AG08395 (cell line): ENCODE measurements at regions not wholly inside any gene's neighbourhood (a gene's known extent, or its start where the extent isn't known, plus 50 kb on each side); places are given as distances from the start of the nearest gene placed in this dataset.

Experiments used
- DNase-seq: peaks from one replicate; pipeline ENCODE4 v3.0.0; 2012; ENCODE audit warnings: mixed read lengths, low spot score

- DNase-seq: no peak
Observed at GRCh38 chr2:142234741-142235140, 103.9 kb upstream of the LRP1B start.

- no peak for DNase-seq
Observed at GRCh38 chr2:142223309-142223708, 92.5 kb upstream of the LRP1B start.

- no peak for DNase-seq
Observed at GRCh38 chr2:142222715-142223114, 91.9 kb upstream of the LRP1B start.

GRCh38 chr2:142220901-142221300 lies 90.1 kb upstream of the LRP1B start:
- no peak for DNase-seq

DNA sequence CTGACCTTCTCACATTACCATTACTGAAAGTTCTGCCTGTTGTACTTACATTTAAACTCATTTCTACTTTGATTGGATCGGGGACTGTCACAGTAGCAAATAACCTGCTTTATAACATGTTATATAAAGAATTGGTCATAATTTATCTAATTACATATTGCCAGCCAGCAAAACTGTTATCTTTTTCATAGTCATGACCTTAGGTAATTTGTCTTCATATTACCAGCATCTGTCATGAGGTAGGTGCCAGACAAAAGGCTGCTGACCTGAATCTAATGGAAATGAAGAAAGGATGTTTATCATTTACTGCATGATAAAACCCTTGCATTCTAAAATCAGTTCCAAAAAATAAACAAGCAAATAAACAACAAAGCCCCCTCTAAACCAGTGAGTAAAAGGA lies 89.4 kb upstream of the LRP1B start:
- no peak for DNase-seq

DNA sequence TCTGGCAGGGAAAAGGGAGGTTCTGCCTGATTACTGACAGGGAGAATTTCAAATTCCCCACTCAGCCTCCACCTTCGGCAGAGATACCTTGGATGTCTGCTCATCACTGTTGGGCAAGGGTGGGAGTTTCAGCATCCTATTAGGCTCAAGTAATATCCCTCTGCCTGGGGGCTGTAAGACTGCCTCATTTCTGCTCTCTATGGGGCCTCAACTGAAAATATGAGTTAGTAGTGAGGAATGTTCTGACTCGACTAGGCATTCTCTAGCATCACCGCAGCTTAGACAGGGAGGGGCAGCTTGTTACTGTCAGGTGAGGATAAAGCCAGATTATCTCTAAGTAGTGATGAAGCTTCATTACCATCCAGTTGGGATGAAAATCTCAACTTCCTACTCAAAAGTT lies 87.7 kb upstream of the LRP1B start:
- no peak for DNase-seq

GRCh38 chr2:142217804-142218203 lies 87.0 kb upstream of the LRP1B start:
- DNase-seq: no peak

DNA sequence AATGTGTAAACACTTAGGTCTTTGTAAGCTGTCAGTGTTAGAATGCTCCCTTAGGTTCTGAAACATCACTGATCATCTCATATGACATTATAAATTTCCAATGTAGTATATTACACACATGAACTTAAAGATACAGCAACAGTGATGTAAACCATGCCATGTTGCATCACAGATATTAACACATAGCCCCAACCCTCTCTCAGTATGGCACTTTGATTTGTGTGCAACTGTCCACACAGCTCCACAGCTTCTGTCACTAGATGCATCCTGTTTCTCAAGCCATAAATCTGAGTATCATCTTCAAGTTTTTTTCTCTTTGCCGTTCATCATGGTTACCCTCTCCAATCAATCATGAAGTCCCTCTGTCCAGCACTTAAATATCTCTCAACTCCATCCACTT lies 69.2 kb upstream of the LRP1B start:
- DNase-seq: no peak

DNA sequence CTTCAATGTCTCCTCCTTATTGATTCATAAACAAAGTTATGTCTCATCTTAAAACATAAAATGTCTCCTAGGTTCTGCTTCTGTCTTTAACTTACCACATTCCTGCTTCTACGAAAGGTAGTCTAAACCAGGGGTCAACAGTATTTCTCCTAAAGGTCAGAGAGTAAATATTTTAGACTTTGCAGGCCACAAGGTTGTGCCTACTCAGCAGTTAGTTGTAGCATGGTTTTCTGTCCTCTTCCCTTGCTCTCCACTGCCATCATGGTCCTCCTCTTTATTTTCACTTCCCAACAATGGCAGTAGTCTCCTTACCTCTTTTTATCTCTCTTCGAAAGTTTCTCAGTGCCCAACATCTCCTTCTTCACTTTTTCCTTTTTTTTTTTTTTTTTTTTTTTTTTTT lies 68.3 kb upstream of the LRP1B start:
- no peak for DNase-seq

DNA sequence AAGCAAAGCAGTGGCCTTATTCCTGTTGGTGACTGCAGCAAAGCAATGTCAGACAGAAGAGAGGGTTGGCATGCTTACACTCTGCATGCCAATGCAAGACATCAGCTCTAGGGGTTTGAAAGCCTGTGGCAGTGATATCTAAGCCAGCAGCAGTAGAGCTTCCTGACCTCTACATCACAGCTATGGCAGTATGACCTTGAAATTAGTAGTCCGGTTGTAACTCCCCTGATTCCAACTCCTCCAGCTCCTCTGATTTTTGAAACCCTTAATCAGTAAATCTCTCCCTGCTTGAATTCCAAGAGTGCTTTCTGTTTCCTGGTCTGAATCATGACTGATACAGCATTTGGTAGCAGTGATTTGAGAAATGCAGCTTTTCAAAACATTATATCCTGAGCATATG lies 60.0 kb upstream of the LRP1B start:
- DNase-seq: peak; percentile 2

DNA sequence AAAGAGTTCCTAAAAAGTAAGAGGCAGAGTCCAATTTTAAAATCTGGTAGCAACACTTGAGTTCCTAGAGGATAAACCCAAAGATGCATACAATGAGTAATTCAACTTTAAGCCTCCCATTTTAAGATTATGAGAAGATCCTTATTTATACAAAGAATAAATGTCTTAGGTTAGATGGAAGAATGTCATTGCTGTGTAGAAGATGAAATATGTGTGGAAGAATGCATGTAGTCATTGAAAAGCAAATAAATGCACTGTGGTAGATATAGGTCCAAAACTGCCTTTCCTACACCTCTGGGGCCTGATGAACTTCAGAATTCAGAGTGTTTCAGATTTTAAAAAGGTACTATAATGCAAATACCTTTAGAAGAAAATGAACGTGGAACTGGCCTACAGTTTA lies 58.7 kb upstream of the LRP1B start:
- DNase-seq: no peak

DNA sequence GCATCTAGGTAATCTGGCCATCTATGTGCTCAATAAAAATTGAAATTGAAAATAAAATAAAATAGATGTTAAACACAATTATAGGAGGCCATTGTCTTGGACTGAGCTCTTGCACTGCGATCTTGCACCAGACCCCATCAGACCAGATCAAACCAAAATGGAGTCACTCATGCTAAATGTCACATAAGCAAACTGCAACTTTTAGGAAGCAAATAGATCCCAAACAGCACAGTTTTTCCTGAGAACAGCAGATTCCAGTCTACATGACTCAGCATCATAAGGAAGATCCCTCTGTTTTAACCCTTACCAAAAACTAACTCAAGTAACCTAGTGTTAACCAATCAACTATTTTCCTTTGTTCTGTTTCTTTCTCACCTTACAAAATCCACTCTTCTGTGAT lies 57.7 kb upstream of the LRP1B start:
- peak; percentile 3 for DNase-seq

DNA sequence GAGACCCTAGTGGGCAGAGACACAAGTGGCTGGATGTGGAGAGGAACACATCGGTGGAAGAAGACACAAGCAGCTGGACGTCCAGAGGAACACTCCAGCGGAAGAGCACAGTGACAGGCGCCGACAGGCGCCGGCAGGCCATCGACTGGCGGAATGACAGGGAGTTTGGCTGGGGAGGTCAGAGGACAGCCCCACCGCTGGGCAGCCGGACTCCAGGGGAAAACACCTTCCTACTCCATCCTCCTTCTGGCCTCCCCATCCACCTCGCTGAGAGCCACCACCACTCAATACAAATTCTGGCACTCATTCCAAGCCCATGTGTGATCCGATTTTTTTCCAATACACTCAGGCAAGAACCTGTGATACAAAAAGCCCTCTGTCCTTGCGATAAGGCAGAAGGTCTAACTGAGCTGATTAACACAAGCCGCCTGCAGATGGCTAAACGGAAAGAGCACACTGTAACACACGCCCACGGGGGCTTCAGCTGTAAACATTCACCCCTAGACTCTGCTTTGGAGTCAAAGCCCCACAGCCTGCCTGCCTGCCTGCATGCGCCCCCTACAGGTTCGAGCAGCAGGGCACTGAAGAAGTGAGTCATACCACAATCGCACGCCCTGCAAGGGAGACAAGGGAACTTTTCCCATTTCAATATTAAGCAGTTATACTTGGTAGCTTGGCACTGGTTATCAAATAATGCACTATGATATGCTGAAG lies 50.2 kb upstream of the LRP1B start:
- DNase-seq: no peak
